ENCODE measurements at regions not wholly inside any gene's neighbourhood (a gene's known extent, or its start where the extent isn't known, plus 50 kb on each side); places are given as distances from the start of the nearest gene placed in this dataset.

- TF ChIP-seq POLR2A (IDR thresholded peaks at IDR 0.05; ENCODE audit: low read length) (no peak), GATA1 (IDR thresholded peaks at IDR 0.05; ENCODE audit: low read depth, low read length) (no peak)
Measured at GRCh38 chr6:104087765-104088164, 772.0 kb downstream of the HACE1 start.
